ENCODE measurements at regions not wholly inside any gene's neighbourhood (a gene's known extent, or its start where the extent isn't known, plus 50 kb on each side); places are given as distances from the start of the nearest gene placed in this dataset.

- no peak for DNase-seq
Measured at GRCh38 chr2:122949523-122949922, 1075.6 kb upstream of the CNTNAP5 start.

- DNase-seq: no peak
Measured at GRCh38 chr2:122955776-122956175, 1069.3 kb upstream of the CNTNAP5 start.

GRCh38 chr2:122960759-122961641, 1064.1 kb upstream of the CNTNAP5 start:
- DNase-seq: peak; percentile 97

GRCh38 chr2:122966461-122966860, 1058.6 kb upstream of the CNTNAP5 start:
- DNase-seq: no peak

GRCh38 chr2:122977580-122977979, 1047.5 kb upstream of the CNTNAP5 start:
- DNase-seq: no peak

GRCh38 chr2:122980671-122981070, 1044.4 kb upstream of the CNTNAP5 start:
- no peak for DNase-seq

GRCh38 chr2:122982936-122983335, 1042.2 kb upstream of the CNTNAP5 start:
- no peak for DNase-seq

GRCh38 chr2:122988395-122989221, 1036.5 kb upstream of the CNTNAP5 start:
- DNase-seq: no peak

- no peak for DNase-seq
Measured at GRCh38 chr2:122993592-122993991, 1031.5 kb upstream of the CNTNAP5 start.

GRCh38 chr2:122999258-122999657, 1025.8 kb upstream of the CNTNAP5 start:
- DNase-seq: no peak

GRCh38 chr2:122999821-123000220, 1025.3 kb upstream of the CNTNAP5 start:
- DNase-seq: no peak

GRCh38 chr2:123002660-123003248, 1022.3 kb upstream of the CNTNAP5 start:
- DNase-seq: no peak

GRCh38 chr2:123015186-123015585, 1009.9 kb upstream of the CNTNAP5 start:
- DNase-seq: no peak

- no peak for DNase-seq
Measured at GRCh38 chr2:123035541-123035940, 989.5 kb upstream of the CNTNAP5 start.

- DNase-seq: no peak
Measured at GRCh38 chr2:123036300-123036699, 988.8 kb upstream of the CNTNAP5 start.

GRCh38 chr2:123040506-123040905, 984.6 kb upstream of the CNTNAP5 start:
- no peak for DNase-seq

GRCh38 chr2:123043458-123043857, 981.6 kb upstream of the CNTNAP5 start:
- DNase-seq: no peak

- no peak for DNase-seq
Measured at GRCh38 chr2:123045713-123046112, 979.4 kb upstream of the CNTNAP5 start.

- DNase-seq: no peak
Measured at GRCh38 chr2:123047186-123047585, 977.9 kb upstream of the CNTNAP5 start.

- no peak for DNase-seq
Measured at GRCh38 chr2:123051136-123051535, 974.0 kb upstream of the CNTNAP5 start.

GRCh38 chr2:123061534-123061933, 963.6 kb upstream of the CNTNAP5 start:
- DNase-seq: no peak

GRCh38 chr2:123073371-123073770, 951.7 kb upstream of the CNTNAP5 start:
- DNase-seq: no peak

- DNase-seq: peak; percentile 10
Measured at GRCh38 chr2:123073956-123074355, 951.1 kb upstream of the CNTNAP5 start.

GRCh38 chr2:123077101-123077500, 948.0 kb upstream of the CNTNAP5 start:
- DNase-seq: no peak

Data from DMS53 (cell line).